ENCODE measurements at regions not wholly inside any gene's neighbourhood (a gene's known extent, or its start where the extent isn't known, plus 50 kb on each side); places are given as distances from the start of the nearest gene placed in this dataset.

DNA sequence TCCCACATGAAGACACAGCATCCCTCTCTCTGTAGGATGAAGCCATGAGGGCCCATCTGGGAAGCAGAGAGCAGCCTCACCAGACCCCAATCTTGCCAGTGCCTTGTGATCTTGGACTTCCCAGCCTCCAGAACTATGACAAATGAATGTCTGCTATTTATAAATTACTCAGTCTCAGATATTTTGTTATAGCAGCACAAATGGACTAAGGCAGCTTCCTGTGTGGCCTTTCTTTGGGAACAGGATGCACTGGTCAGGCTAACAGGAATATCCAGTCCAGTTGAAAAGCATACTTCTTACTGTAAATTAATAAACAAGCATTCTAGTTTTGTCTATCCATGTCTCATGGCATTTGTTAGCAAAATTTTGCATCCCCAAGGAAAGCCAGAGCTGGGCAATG lies 134.1 kb upstream of the ETV3 start:
- Histone ChIP-seq H3K4me1 (ENCODE audit: control insufficient read depth in 5 of 5, insufficient read depth in 5 of 5, low read length in 5 of 5) (peaks cover 0 to 13% (median 3%) of the 10 kb centered on the region in 5 donors), H3K4me3 (no peak overlapping the region), H3K27ac (ENCODE audit: low read depth in 1 of 2, low read length in 1 of 2) (no peak overlapping the region), H3K36me3 (ENCODE audit: control insufficient read depth in 4 of 4, insufficient read depth in 4 of 4, low read length in 4 of 4) (no peaks in the 10 kb centered on the region), H3K9me3 (ENCODE audit: control insufficient read depth in 4 of 4, insufficient read depth in 3 of 4, low read length in 3 of 4) (no peaks in the 10 kb centered on the region), H3K9ac (ENCODE audit: insufficient read depth in 1 of 2, low read length in 2 of 2) (no peak overlapping the region), H3K27me3 (ENCODE audit: control insufficient read depth in 3 of 3, insufficient read depth in 3 of 3, low read length in 2 of 3) (no peaks in the 10 kb centered on the region)
- ATAC-seq (ENCODE audit: insufficient read depth, low FRiP score), result no peak
- no peak for TF ChIP-seq CTCF (IDR thresholded peaks at IDR 0.05; ENCODE audit: control extremely low read depth, extremely low read depth)
- DNase-seq, result no peak

GRCh38 chr1:157270705-157271274 lies 132.6 kb upstream of the ETV3 start:
- H3K27me3 ChIP-seq (ENCODE audit: control insufficient read depth in 3 of 3, insufficient read depth in 3 of 3, low read length in 2 of 3), result no peaks in the 10 kb centered on the region
- WGBS, 2 donors, result 70 to 79% methylated on average over 4 of the region's 4 CpGs
- H3K4me1 ChIP-seq (ENCODE audit: control insufficient read depth in 5 of 5, insufficient read depth in 5 of 5, low read length in 5 of 5), result peaks cover 0 to 13% (median 3%) of the 10 kb centered on the region in 5 donors
- TF ChIP-seq CTCF (IDR thresholded peaks at IDR 0.05; ENCODE audit: control extremely low read depth, extremely low read depth), result no peak
- DNase-seq (no peak), ATAC-seq (ENCODE audit: insufficient read depth, low FRiP score) (no peak)
- H3K4me3 ChIP-seq, result no peak overlapping the region
- H3K27ac ChIP-seq (ENCODE audit: low read depth in 1 of 2, low read length in 1 of 2), result no peak overlapping the region
- no peak overlapping the region for H3K9ac ChIP-seq (ENCODE audit: insufficient read depth in 1 of 2, low read length in 2 of 2)
- H3K36me3 ChIP-seq (ENCODE audit: control insufficient read depth in 4 of 4, insufficient read depth in 4 of 4, low read length in 4 of 4), result no peaks in the 10 kb centered on the region
- no peaks in the 10 kb centered on the region for H3K9me3 ChIP-seq (ENCODE audit: control insufficient read depth in 4 of 4, insufficient read depth in 3 of 4, low read length in 3 of 4)

DNA sequence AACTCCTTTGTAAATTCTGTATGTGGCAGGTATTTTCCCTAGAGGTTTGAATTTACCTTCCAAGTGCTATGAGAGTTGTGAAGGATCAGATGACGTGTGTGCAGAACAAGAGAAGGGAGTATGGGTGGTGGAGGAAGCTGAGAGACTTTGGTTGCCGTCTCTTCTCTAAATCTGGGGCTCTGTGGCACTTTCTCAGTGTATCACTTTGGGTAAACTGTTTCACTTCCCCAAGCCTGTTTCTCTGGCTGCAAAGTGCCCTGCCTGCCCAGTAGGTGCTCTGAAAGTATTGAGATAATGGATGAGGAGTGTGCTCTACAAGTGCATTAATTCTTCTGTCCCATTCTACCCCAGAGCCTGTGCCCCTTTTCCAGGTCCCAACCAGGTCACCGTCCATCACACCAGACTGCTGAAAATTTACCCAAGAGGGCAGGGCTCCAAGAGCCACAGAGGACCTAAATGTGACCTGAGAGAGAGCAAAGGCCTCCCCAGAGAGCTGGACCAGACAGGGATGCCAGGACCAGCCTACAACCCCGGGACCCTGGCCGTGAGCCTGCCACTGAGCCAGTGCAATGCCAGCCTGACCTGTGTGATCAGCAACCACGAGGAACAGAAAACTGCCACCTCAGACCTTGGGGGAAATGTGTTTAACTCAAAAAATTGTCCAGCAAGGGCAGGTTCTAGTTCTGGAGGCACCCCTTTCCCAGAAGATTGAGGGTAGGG lies 131.6 kb upstream of the ETV3 start:
- ATAC-seq (ENCODE audit: insufficient read depth, low FRiP score) (no peak), DNase-seq (no peak)
- Histone ChIP-seq H3K27ac (ENCODE audit: low read depth in 1 of 2, low read length in 1 of 2) (no peak overlapping the region), H3K4me1 (ENCODE audit: control insufficient read depth in 5 of 5, insufficient read depth in 5 of 5, low read length in 5 of 5) (peaks cover 0 to 8% (median 3%) of the 10 kb centered on the region in 5 donors), H3K27me3 (ENCODE audit: control insufficient read depth in 3 of 3, insufficient read depth in 3 of 3, low read length in 2 of 3) (no peaks in the 10 kb centered on the region), H3K36me3 (ENCODE audit: control insufficient read depth in 4 of 4, insufficient read depth in 4 of 4, low read length in 4 of 4) (no peaks in the 10 kb centered on the region), H3K9me3 (ENCODE audit: control insufficient read depth in 4 of 4, insufficient read depth in 3 of 4, low read length in 3 of 4) (no peaks in the 10 kb centered on the region), H3K9ac (ENCODE audit: insufficient read depth in 1 of 2, low read length in 2 of 2) (no peak overlapping the region), H3K4me3 (no peak overlapping the region)
- TF ChIP-seq CTCF (IDR thresholded peaks at IDR 0.05; ENCODE audit: control extremely low read depth, extremely low read depth), result no peak
- 66 to 79% methylated on average over 6 of the region's 6 CpGs for WGBS, 2 donors

All from lung (tissue), 11 donors.